Erythroblast (primary cell): ENCODE measurements at regions not wholly inside any gene's neighbourhood (a gene's known extent, or its start where the extent isn't known, plus 50 kb on each side); places are given as distances from the start of the nearest gene placed in this dataset.
"Not testable (repeated sequence)": the region's sequence is repeated elsewhere in the genome, so short reads cannot be mapped to it uniquely, and the experiment has no call there.

Source experiments
- DNase-seq, 2 experiments: peaks; one replicate each; lab custom pipeline; 2025; lab: John Stamatoyannopoulos, UW
- GATA1 ChIP-seq: IDR thresholded peaks from 2 replicates; pipeline ENCODE4 v1.6.1; 2011; ENCODE audit warnings: low read depth, mild to moderate bottlenecking, control low read depth, low read length, moderate library complexity
- POLR2A ChIP-seq: IDR thresholded peaks from 2 replicates; pipeline ENCODE4 v1.6.1; 2011; ENCODE audit warnings: mild to moderate bottlenecking, low read length

- DNase-seq = no peak
- TF ChIP-seq POLR2A (no peak), GATA1 (no peak)
These were observed 851.0 kb downstream of the TMEM121 start for GRCh38 chr14:106377432-106377831.

- DNase-seq = peak in 1 of 2 experiments; percentile 5
- no peak for TF ChIP-seq GATA1
- no peak for TF ChIP-seq POLR2A
These were observed 851.8 kb downstream of the TMEM121 start for GRCh38 chr14:106378191-106378590.

GRCh38 chr14:106380740-106381139 lies 854.4 kb downstream of the TMEM121 start:
- TF ChIP-seq GATA1 (no peak), POLR2A (no peak)
- DNase-seq = no peak

- not testable (repeated sequence) for DNase-seq
These were observed 862.8 kb downstream of the TMEM121 start for GRCh38 chr14:106389186-106389585.

GRCh38 chr14:106390401-106390800 lies 864.0 kb downstream of the TMEM121 start:
- peak in 1 of 2 experiments; percentile 8 for DNase-seq
- TF ChIP-seq POLR2A (no peak), GATA1 (no peak)

GRCh38 chr14:106390947-106391346 lies 864.6 kb downstream of the TMEM121 start:
- TF ChIP-seq POLR2A = no peak
- no peak for TF ChIP-seq GATA1
- DNase-seq = no peak

GRCh38 chr14:106393742-106394141 lies 867.4 kb downstream of the TMEM121 start:
- no peak for DNase-seq
- no peak for TF ChIP-seq POLR2A
- TF ChIP-seq GATA1 = no peak

- DNase-seq = no peak
- TF ChIP-seq GATA1 (no peak), POLR2A (no peak)
These were observed 869.2 kb downstream of the TMEM121 start for GRCh38 chr14:106395456-106396050.

GRCh38 chr14:106396999-106397398 lies 870.6 kb downstream of the TMEM121 start:
- no peak for DNase-seq
- TF ChIP-seq POLR2A = no peak
- no peak for TF ChIP-seq GATA1

- not testable (repeated sequence) for DNase-seq
These were observed 872.5 kb downstream of the TMEM121 start for GRCh38 chr14:106398931-106399331.

GRCh38 chr14:106401316-106401715 lies 874.9 kb downstream of the TMEM121 start:
- not testable (repeated sequence) for DNase-seq

GRCh38 chr14:106410229-106410628 lies 883.8 kb downstream of the TMEM121 start:
- DNase-seq = not testable (repeated sequence)

GRCh38 chr14:106414464-106414863 lies 888.1 kb downstream of the TMEM121 start:
- no peak for TF ChIP-seq GATA1
- no peak for TF ChIP-seq POLR2A
- no peak for DNase-seq

GRCh38 chr14:106417224-106418049 lies 891.1 kb downstream of the TMEM121 start:
- TF ChIP-seq GATA1 (no peak), POLR2A (no peak)
- peak; percentile 90 to 92 for DNase-seq

- TF ChIP-seq POLR2A (no peak), GATA1 (no peak)
- DNase-seq = no peak
These were observed 893.1 kb downstream of the TMEM121 start for GRCh38 chr14:106419376-106419965.

GRCh38 chr14:106421431-106422033 lies 895.1 kb downstream of the TMEM121 start:
- DNase-seq = peak; percentile 29 to 58
